ENCODE measurements at regions not wholly inside any gene's neighbourhood (a gene's known extent, or its start where the extent isn't known, plus 50 kb on each side); places are given as distances from the start of the nearest gene placed in this dataset.

DNA sequence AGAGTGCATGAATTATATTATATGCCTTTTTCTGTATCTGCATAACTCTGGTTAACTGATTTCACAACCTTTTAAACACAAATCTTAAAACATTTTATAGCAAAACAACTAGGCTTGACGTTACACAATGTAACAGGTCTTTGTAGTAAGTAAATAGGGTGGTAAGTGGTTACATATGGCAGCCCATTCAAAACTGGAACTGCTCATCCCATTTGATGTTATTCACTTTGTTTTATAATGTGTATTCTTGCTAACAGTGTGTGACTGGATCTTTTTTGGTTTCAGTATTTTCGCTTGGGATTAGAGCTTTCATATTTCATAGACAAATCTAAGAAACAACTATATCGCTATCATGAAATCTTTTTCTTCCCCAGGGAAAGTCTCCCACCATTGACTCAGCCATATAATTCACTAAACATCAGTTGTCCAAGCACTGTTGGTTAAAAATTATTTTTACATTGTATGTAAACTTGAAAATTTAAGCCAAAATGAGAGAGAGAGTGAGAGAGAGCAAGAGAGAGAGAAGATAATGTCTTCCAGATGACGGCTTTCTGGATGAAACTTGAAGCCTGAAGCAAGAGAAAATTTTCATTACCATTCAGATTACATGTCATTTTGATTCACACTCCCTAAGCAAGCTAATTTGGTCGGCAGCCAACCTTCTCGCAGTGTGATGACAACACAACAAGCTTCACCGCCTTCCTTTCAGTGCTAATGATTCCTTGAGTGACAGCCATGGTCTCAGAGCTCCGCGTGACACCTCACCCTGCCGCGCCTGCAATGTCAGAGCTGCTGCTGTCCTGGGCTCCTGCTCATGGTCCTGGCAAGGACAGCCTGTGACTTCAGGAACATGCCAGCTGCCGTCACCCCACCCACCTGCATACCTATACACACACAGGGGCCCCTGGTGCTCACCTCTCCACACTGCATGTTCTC lies 946.9 kb upstream of the SOX11 start:
- H3K27ac ChIP-seq, result no peak overlapping the region
- no peak for DNase-seq
- peaks cover 0 to 5% (median 0%) of the 10 kb centered on the region in 4 donors for H3K4me1 ChIP-seq
- H3K9me3 ChIP-seq, result no peaks in the 10 kb centered on the region
- no peak overlapping the region for H3K4me3 ChIP-seq
- no peaks in the 10 kb centered on the region for H3K27me3 ChIP-seq
- H3K36me3 ChIP-seq, result no peaks in the 10 kb centered on the region
- TF ChIP-seq, protein P1, sequence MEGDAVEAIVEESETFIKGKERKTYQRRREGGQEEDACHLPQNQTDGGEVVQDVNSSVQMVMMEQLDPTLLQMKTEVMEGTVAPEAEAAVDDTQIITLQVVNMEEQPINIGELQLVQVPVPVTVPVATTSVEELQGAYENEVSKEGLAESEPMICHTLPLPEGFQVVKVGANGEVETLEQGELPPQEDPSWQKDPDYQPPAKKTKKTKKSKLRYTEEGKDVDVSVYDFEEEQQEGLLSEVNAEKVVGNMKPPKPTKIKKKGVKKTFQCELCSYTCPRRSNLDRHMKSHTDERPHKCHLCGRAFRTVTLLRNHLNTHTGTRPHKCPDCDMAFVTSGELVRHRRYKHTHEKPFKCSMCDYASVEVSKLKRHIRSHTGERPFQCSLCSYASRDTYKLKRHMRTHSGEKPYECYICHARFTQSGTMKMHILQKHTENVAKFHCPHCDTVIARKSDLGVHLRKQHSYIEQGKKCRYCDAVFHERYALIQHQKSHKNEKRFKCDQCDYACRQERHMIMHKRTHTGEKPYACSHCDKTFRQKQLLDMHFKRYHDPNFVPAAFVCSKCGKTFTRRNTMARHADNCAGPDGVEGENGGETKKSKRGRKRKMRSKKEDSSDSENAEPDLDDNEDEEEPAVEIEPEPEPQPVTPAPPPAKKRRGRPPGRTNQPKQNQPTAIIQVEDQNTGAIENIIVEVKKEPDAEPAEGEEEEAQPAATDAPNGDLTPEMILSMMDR (IDR thresholded peaks at IDR 0.05), result no peak
- intact Hi-C loops (cut with DNase I; ENCODE audit: low total_unique reads), result no loop called here

DNA sequence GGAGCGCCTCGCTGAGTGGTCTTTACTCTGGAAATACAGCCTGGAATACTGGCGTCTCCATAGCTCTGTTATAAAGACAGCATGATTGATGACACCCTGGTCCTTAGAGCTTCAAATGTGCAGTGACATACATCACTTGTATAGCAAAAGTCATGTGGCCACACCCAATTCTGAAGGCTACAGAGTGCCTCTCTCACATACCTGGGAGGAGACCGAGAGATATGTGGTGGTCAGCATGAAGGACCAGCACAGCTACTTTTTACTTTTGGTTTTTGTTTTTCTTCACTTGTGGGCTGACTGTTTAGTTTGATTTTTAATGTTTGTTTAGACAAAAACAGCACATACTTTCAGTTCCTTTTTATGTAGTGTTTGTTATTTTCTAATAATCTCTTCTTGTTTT lies 938.5 kb upstream of the SOX11 start:
- no peaks in the 10 kb centered on the region for H3K36me3 ChIP-seq
- no peaks in the 10 kb centered on the region for H3K27me3 ChIP-seq
- intact Hi-C loops (cut with DNase I; ENCODE audit: low total_unique reads), result no loop called here
- no peaks in the 10 kb centered on the region for H3K9me3 ChIP-seq
- no peak for DNase-seq
- H3K27ac ChIP-seq, result no peak overlapping the region
- TF ChIP-seq, protein P1 (IDR thresholded peaks at IDR 0.05), result no peak
- no peak overlapping the region for H3K4me3 ChIP-seq
- no peaks in the 10 kb centered on the region for H3K4me1 ChIP-seq

DNA sequence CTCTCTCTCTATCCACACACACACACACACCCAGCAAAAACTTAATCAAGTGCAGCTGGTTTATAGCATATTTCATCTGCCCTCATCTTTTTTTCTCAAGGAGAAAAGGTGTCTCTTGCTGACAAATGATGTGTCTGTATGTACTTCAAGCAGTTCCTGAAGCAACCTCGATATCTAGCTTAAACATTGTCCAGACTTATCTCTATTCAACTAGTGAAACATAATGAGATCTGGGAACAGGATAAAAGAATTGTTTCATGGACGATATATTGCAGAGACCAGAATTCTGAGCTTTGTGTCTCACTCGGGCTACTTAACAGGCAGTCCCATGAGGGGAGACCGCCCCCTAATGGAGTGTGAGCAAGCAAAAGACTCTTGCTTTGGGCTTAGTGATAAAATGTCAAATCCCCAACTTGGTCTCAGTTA lies 929.2 kb upstream of the SOX11 start:
- no peak overlapping the region for H3K27ac ChIP-seq
- no peaks in the 10 kb centered on the region for H3K9me3 ChIP-seq
- DNase-seq, result no peak
- H3K4me1 ChIP-seq, result no peaks in the 10 kb centered on the region
- intact Hi-C loops (cut with DNase I; ENCODE audit: low total_unique reads), result no loop called here
- H3K36me3 ChIP-seq, result no peaks in the 10 kb centered on the region
- H3K4me3 ChIP-seq, result no peak overlapping the region
- TF ChIP-seq, protein P1 (IDR thresholded peaks at IDR 0.05), result no peak
- no peaks in the 10 kb centered on the region for H3K27me3 ChIP-seq

DNA sequence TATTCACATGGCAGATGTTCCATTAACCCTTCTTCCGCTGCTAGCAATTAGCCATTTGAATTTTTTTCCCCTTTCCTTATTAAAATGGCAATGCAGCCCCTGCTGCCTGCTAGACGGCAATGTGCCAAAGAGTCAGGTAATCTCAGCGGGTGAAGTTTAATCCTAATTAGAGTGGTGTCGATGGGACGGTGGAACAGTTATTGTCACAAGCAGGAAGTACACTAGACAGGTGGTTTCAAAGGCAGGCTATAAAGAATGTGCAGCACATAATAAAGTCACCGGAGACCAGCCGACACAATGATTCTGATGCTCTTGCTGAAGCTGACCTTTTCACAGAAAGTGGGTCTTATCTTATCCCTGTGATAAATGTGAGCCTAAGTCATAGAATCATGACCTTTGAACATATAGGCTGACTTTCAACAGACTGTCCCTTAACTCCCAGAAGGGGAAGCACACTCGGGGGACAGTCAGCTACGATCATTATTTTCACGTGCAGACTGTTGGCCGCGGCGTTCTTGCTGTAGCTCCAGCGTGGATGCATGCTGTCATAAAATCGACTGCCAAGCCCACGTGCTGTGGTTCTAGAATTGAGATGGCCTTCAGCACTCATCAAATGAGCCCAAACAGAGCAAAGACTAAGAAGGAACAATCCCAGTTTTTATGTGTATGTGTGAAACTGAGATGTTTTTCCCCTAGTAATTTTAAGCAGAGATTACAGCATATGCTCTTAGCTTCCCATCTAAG lies 926.2 kb upstream of the SOX11 start:
- no peak for DNase-seq
- TF ChIP-seq, protein P1 (IDR thresholded peaks at IDR 0.05), result no peak
- Histone ChIP-seq H3K27me3 (no peaks in the 10 kb centered on the region), H3K4me1 (no peaks in the 10 kb centered on the region), H3K27ac (no peak overlapping the region), H3K36me3 (no peaks in the 10 kb centered on the region), H3K9me3 (no peaks in the 10 kb centered on the region), H3K4me3 (no peak overlapping the region)
- intact Hi-C loops (cut with DNase I; ENCODE audit: low total_unique reads), result no loop called here

DNA sequence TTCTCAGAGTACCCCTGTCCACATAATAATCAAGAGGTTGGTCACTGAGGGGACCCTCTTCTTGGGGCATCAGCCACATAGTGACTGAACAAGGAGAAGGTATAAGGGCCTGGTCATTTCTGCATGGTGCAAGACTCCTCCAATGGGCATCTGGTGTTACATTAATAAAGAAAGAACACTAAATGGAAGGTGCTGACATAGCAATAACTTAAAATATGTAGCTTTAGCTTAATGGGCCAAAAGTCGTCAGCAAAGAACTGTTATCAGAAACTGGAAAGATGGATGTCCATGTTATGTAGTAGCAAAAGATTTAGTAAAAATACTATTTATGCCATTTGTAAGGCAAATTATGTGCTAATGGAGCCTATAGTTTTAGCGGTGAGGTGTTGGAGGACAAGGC lies 916.5 kb upstream of the SOX11 start:
- TF ChIP-seq, protein P1 (IDR thresholded peaks at IDR 0.05), result no peak
- Histone ChIP-seq H3K36me3 (no peaks in the 10 kb centered on the region), H3K27ac (no peak overlapping the region), H3K27me3 (no peaks in the 10 kb centered on the region), H3K4me3 (no peak overlapping the region), H3K9me3 (no peaks in the 10 kb centered on the region), H3K4me1 (no peaks in the 10 kb centered on the region)
- DNase-seq, result no peak
- intact Hi-C loops (cut with DNase I; ENCODE audit: low total_unique reads), result no loop called here
